ENCODE measurements at regions not wholly inside any gene's neighbourhood (a gene's known extent, or its start where the extent isn't known, plus 50 kb on each side); places are given as distances from the start of the nearest gene placed in this dataset.
"Not testable (repeated sequence)": the region's sequence is repeated elsewhere in the genome, so short reads cannot be mapped to it uniquely, and the experiment has no call there.

- H3K36me3 ChIP-seq = no peaks in the 10 kb centered on the region
- H3K27me3 ChIP-seq = no peaks in the 10 kb centered on the region
- H3K27ac ChIP-seq = no peak overlapping the region
- no peak overlapping the region for H3K4me3 ChIP-seq
- TF ChIP-seq POLR2AphosphoS5 (IDR thresholded peaks at IDR 0.05; ENCODE audit: insufficient read depth in 1 of 2, low read depth in 1 of 2) = no peak
- no peak for TF ChIP-seq POLR2A (IDR thresholded peaks at IDR 0.05)
- TF ChIP-seq CTCF (IDR thresholded peaks at IDR 0.05) = no peak
- DNase-seq (ENCODE audit: extremely low spot score in 2 of 2) = no peak
- no peaks in the 10 kb centered on the region for H3K9me3 ChIP-seq
- H3K4me1 ChIP-seq = no peaks in the 10 kb centered on the region
- intact Hi-C loops (cut with DNase I) = no loop called here
Observed at GRCh38 chr9:100731557-100731956, 153.7 kb downstream of the CAVIN4 start.

- Histone ChIP-seq H3K9me3 (no peaks in the 10 kb centered on the region), H3K27me3 (no peaks in the 10 kb centered on the region), H3K27ac (no peak overlapping the region), H3K4me3 (no peak overlapping the region), H3K36me3 (no peaks in the 10 kb centered on the region), H3K4me1 (no peaks in the 10 kb centered on the region)
- intact Hi-C loops (cut with DNase I) = no loop called here
- no peak for DNase-seq (ENCODE audit: extremely low spot score in 2 of 2)
- TF ChIP-seq POLR2AphosphoS5 (IDR thresholded peaks at IDR 0.05; ENCODE audit: insufficient read depth in 1 of 2, low read depth in 1 of 2) (no peak), CTCF (IDR thresholded peaks at IDR 0.05) (no peak), POLR2A (IDR thresholded peaks at IDR 0.05) (no peak)
Observed at GRCh38 chr9:100739208-100739607, 161.3 kb downstream of the CAVIN4 start.

- no peaks in the 10 kb centered on the region for H3K9me3 ChIP-seq
- intact Hi-C loops (cut with DNase I) = no loop called here
- H3K27ac ChIP-seq = no peak overlapping the region
- no peaks in the 10 kb centered on the region for H3K4me1 ChIP-seq
- H3K27me3 ChIP-seq = no peaks in the 10 kb centered on the region
- DNase-seq (ENCODE audit: extremely low spot score in 2 of 2) = no peak
- H3K4me3 ChIP-seq = no peak overlapping the region
- TF ChIP-seq POLR2AphosphoS5 (IDR thresholded peaks at IDR 0.05; ENCODE audit: insufficient read depth in 1 of 2, low read depth in 1 of 2) (no peak), POLR2A (IDR thresholded peaks at IDR 0.05) (no peak), CTCF (IDR thresholded peaks at IDR 0.05) (no peak)
- no peaks in the 10 kb centered on the region for H3K36me3 ChIP-seq
Observed at GRCh38 chr9:100739666-100740065, 161.8 kb downstream of the CAVIN4 start.

- DNase-seq (ENCODE audit: extremely low spot score in 2 of 2); H3K9me3 ChIP-seq; H3K27me3 ChIP-seq; H3K27ac ChIP-seq; H3K36me3 ChIP-seq; intact Hi-C loops (cut with DNase I); H3K4me3 ChIP-seq; H3K4me1 ChIP-seq: not testable (repeated sequence)
Observed at GRCh38 chr9:100748930-100749329, 171.1 kb downstream of the CAVIN4 start.

GRCh38 chr9:100756217-100756616, 178.3 kb downstream of the CAVIN4 start:
- H3K36me3 ChIP-seq = no peaks in the 10 kb centered on the region
- DNase-seq (ENCODE audit: extremely low spot score in 2 of 2) = no peak
- H3K27ac ChIP-seq = no peak overlapping the region
- intact Hi-C loops (cut with DNase I) = no loop called here
- no peaks in the 10 kb centered on the region for H3K27me3 ChIP-seq
- H3K4me1 ChIP-seq = no peaks in the 10 kb centered on the region
- H3K4me3 ChIP-seq = no peak overlapping the region
- no peaks in the 10 kb centered on the region for H3K9me3 ChIP-seq
- TF ChIP-seq POLR2A (IDR thresholded peaks at IDR 0.05) = no peak
- no peak for TF ChIP-seq POLR2AphosphoS5 (IDR thresholded peaks at IDR 0.05; ENCODE audit: insufficient read depth in 1 of 2, low read depth in 1 of 2)
- no peak for TF ChIP-seq CTCF (IDR thresholded peaks at IDR 0.05)

GRCh38 chr9:100759215-100759614, 181.3 kb downstream of the CAVIN4 start:
- Histone ChIP-seq H3K36me3 (no peaks in the 10 kb centered on the region), H3K27me3 (no peaks in the 10 kb centered on the region), H3K9me3 (no peaks in the 10 kb centered on the region), H3K4me3 (no peak overlapping the region), H3K27ac (no peak overlapping the region), H3K4me1 (no peaks in the 10 kb centered on the region)
- DNase-seq (ENCODE audit: extremely low spot score in 2 of 2) = no peak
- intact Hi-C loops (cut with DNase I) = no loop called here
- TF ChIP-seq POLR2AphosphoS5 (IDR thresholded peaks at IDR 0.05; ENCODE audit: insufficient read depth in 1 of 2, low read depth in 1 of 2) = no peak
- no peak for TF ChIP-seq POLR2A (IDR thresholded peaks at IDR 0.05)
- no peak for TF ChIP-seq CTCF (IDR thresholded peaks at IDR 0.05)
